K562 (cell line): ENCODE measurements at regions not wholly inside any gene's neighbourhood (a gene's known extent, or its start where the extent isn't known, plus 50 kb on each side); places are given as distances from the start of the nearest gene placed in this dataset.

ENCODE experiments used
- BHLHE40 ChIP-seq: IDR thresholded peaks from 2 replicates; pipeline ENCODE4 v1.6.1; 2011; ENCODE audit warnings: low read length, improper control_type of control experiment
- CC2D1A ChIP-seq: fragments of 450-650 bp; IDR thresholded peaks from 2 replicates; pipeline ENCODE4 v1.6.1; 2017; ENCODE audit warnings: mild to moderate bottlenecking
- CREB1 ChIP-seq, 2 experiments: sonication (generic) in 1 of 2; formaldehyde crosslinking in 1 of 2; IDR thresholded peaks; 2 replicates each; pipeline versions ENCODE4 v1.6.1 to v1.8.0; 2012 to 2022; ENCODE audit warnings: inconsistent platforms in 1 of 2, mild to moderate bottlenecking in 1 of 2, missing genetic modification reagents in 1 of 2, moderate library complexity in 1 of 2
- DMBX1 ChIP-seq: fragments of 250-450 bp; sonication (Bioruptor Pico); IDR thresholded peaks from 2 replicates; pipeline ENCODE4 v1.8.0; 2022; ENCODE audit warnings: inconsistent platforms, mild to moderate bottlenecking, moderate library complexity, borderline replicate concordance
- ESRRA ChIP-seq: fragments of 450-650 bp; IDR thresholded peaks from 2 replicates; pipeline ENCODE4 v1.6.1; 2014; ENCODE audit warnings: low read depth, mild to moderate bottlenecking, moderate library complexity, borderline replicate concordance
- FOSL1 ChIP-seq: fragments of 200-800 bp; sonication (Bioruptor generic); conservative IDR thresholded peaks from 2 replicates; pipeline ENCODE4 v1.6.1; 2016; ENCODE audit warnings: missing genetic modification characterization, missing compliant biosample characterization
- FUS ChIP-seq: fragments of 200-400 bp; formaldehyde crosslinking; optimal IDR thresholded peaks from 2 replicates; pipeline ENCODE3; 2017; ENCODE audit warnings: low read depth, low read length
- GATAD2A ChIP-seq: fragments of 450-650 bp; IDR thresholded peaks from 2 replicates; pipeline ENCODE4 v1.6.1; 2017
- HMG20A ChIP-seq: fragments of 450-650 bp; formaldehyde crosslinking; conservative IDR thresholded peaks from 2 replicates; pipeline ENCODE4 v1.4.0; 2020; ENCODE audit warnings: mild to moderate bottlenecking, mixed read lengths
- HMGN3 ChIP-seq: IDR thresholded peaks from 2 replicates; pipeline ENCODE4 v1.6.1; 2011; ENCODE audit warnings: borderline replicate concordance, low read depth, mild to moderate bottlenecking, mixed read lengths, low read length; ENCODE audit not compliant: insufficient read length; ENCODE audit errors: extremely low read depth
- MAFK ChIP-seq: IDR thresholded peaks from 2 replicates; pipeline ENCODE4 v1.6.1; 2011; ENCODE audit warnings: low read length, improper control_type of control experiment
- MBD2 ChIP-seq: sonication (generic); IDR thresholded peaks from 2 replicates; pipeline ENCODE4 v1.6.1; 2016; ENCODE audit warnings: low read depth, borderline replicate concordance
- NFATC3 ChIP-seq: fragments of 450-650 bp; IDR thresholded peaks from 2 replicates; pipeline ENCODE4 v1.6.1; 2017; ENCODE audit warnings: mild to moderate bottlenecking
- PTBP1 ChIP-seq: fragments of 200-400 bp; formaldehyde crosslinking; IDR thresholded peaks from 2 replicates; pipeline ENCODE4 v1.6.1; 2017; ENCODE audit warnings: low read depth, low read length
- RAD51 ChIP-seq: fragments of 450-650 bp; IDR thresholded peaks from 2 replicates; pipeline ENCODE4 v1.7.1; 2016; ENCODE audit warnings: low read depth, mild to moderate bottlenecking, borderline replicate concordance
- RBFOX2 ChIP-seq: fragments of 200-400 bp; formaldehyde crosslinking; IDR thresholded peaks from 2 replicates; pipeline ENCODE4 v1.6.1; 2017; ENCODE audit warnings: low read depth, mild to moderate bottlenecking, low read length, moderate library complexity
- SP1 ChIP-seq: sonication (generic); formaldehyde crosslinking; IDR thresholded peaks from 2 replicates; pipeline ENCODE4 v1.8.1; 2022; ENCODE audit warnings: mild to moderate bottlenecking, missing genetic modification reagents
- TAL1 ChIP-seq: fragments of 450-650 bp; IDR thresholded peaks from 2 replicates; pipeline ENCODE4 v1.6.1; 2016; ENCODE audit warnings: mild to moderate bottlenecking
- TCF7L2 ChIP-seq: fragments of 150-350 bp; IDR thresholded peaks from 2 replicates; pipeline ENCODE4 v1.6.1; 2016; ENCODE audit warnings: low read depth, mild to moderate bottlenecking, low read length, moderate library complexity
- TEAD4 ChIP-seq, 2 experiments: sonication (generic) in 1 of 2; formaldehyde crosslinking in 1 of 2; IDR thresholded peaks; 2 replicates each; pipeline versions ENCODE4 v1.6.1 to v1.8.0; 2012 to 2022; ENCODE audit warnings: borderline replicate concordance in 1 of 2, inconsistent platforms in 1 of 2, low read length in 1 of 2, mild to moderate bottlenecking in 1 of 2, missing genetic modification reagents in 1 of 2
- TOE1 ChIP-seq, 2 experiments: fragments of 450-650 bp in 1 of 2; sonication (generic) in 1 of 2; formaldehyde crosslinking in 1 of 2; IDR thresholded peaks; 2 replicates each; pipeline versions ENCODE4 v1.7.1 to v1.8.0; 2016 to 2022; ENCODE audit warnings: borderline replicate concordance in 2 of 2, mild to moderate bottlenecking in 2 of 2, antibody characterized with exemption in 1 of 2, inconsistent platforms in 1 of 2, low read depth in 1 of 2, missing genetic modification reagents in 1 of 2, moderate library complexity in 1 of 2
- ZKSCAN1 ChIP-seq: fragments of 150-350 bp; IDR thresholded peaks from 2 replicates; pipeline ENCODE4 v1.6.1; 2016; ENCODE audit warnings: low read depth, low read length
- ZNF311 ChIP-seq: fragments of 250-450 bp; sonication (Bioruptor Pico); IDR thresholded peaks from 2 replicates; pipeline ENCODE4 v1.4.0; 2020; ENCODE audit warnings: mild to moderate bottlenecking, moderate library complexity
- ZNF583 ChIP-seq: fragments of 250-450 bp; sonication (Bioruptor Pico); IDR thresholded peaks from 2 replicates; pipeline ENCODE4 v1.4.0; 2020
- ZZZ3 ChIP-seq: fragments of 450-650 bp; IDR thresholded peaks from 2 replicates; pipeline ENCODE4 v1.6.1; 2016; ENCODE audit warnings: antibody characterized with exemption, mild to moderate bottlenecking, moderate library complexity
- TF ChIP-seq, protein P1 (sequence below): fragments of 450-650 bp; formaldehyde crosslinking; IDR thresholded peaks from 2 replicates; pipeline ENCODE4 v1.4.0; 2020; ENCODE audit warnings: mild to moderate bottlenecking, mixed read lengths
- TF ChIP-seq, protein P2 (sequence below): sonication (generic); formaldehyde crosslinking; IDR thresholded peaks from 2 replicates; pipeline ENCODE4 v1.5.0; 2020; ENCODE audit warnings: missing genetic modification reagents

DNA sequence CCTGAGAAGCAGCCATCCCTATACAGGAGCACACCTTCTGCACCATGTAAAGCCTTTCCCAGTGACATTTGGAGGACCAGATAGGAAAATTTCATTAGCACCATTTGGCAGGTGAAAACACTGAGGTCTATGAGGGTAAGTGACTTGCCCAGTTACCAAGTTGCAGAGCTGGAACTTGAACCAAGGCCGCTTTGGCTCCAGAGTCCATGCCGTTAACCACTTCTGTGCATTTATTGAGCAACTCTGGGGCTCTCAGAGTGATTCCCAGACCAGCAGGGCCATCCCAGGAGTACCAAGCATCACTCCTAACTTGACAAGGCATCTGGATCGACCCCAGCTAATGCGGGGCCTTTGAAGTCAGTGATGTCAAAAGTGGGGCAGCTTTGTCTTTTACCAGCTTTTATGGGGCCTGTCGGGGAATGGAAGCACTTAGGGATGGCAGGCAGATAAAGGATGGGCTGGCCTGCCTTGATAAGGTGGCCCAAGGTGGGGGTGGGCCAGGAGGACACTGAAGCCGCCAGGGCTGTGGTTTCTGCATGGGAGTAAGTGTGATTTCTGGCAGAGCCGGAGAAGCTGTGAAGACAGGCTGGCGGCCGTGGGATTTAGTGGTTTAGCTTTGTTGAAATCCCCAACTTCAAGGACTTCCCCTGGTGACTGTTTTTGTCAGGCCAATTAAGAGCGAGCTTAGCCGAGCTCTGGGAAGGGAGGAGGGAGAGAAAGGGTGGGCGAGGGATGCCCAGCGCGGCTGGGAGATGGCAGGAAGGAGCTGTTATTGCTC lies 127.3 kb downstream of the MACROH2A1 start (continued):
- TF ChIP-seq MBD2 (peak; percentile 71), TCF7L2 (peak; percentile 85), PTBP1 (0 out of 2 replicates have a peak, but pooled peaks have one; percentile 58), BHLHE40 (peak; percentile 68), HMGN3 (peak; percentile 95), CC2D1A (peak; percentile 94), CREB1 (IDR thresholded peaks at IDR 0.05) (peak; percentile 77), CREB1 (CRISPR knock-in tag; IDR thresholded peaks at IDR 0.05) (no peak), RBFOX2 (peak; percentile 22; the same call in 1 of the 2 replicates), ESRRA (peak; percentile 92; the same call in 1 of the 2 replicates), RAD51 (peak; percentile 31; the same call in 1 of the 2 replicates), SP1 (CRISPR knock-in tag) (peak; percentile 64), MAFK (no peak), ZZZ3 (no peak), ZNF311 (CRISPR knock-in tag) (peak; percentile 51; the same call in 1 of the 2 replicates), ZNF583 (CRISPR knock-in tag) (peak; percentile 35; the same call in 1 of the 2 replicates), FUS (no peak), HMG20A (CRISPR knock-in tag) (0 out of 2 replicates have a peak, but pooled peaks have one; percentile 22), FOSL1 (tag) (peak; percentile 67), TOE1 (IDR thresholded peaks at IDR 0.05; ENCODE audit: borderline replicate concordance) (peak; percentile 57; the same call in 1 of the 2 replicates), TOE1 (CRISPR knock-in tag; IDR thresholded peaks at IDR 0.05; ENCODE audit: borderline replicate concordance, low read depth) (no peak), ZKSCAN1 (peak; percentile 86), DMBX1 (peak; percentile 72), TAL1 (peak; percentile 96), NFATC3 (peak; percentile 100), TEAD4 (IDR thresholded peaks at IDR 0.05; ENCODE audit: low read length) (peak; percentile 98), TEAD4 (CRISPR knock-in tag; IDR thresholded peaks at IDR 0.05; ENCODE audit: borderline replicate concordance) (no peak), GATAD2A (peak; percentile 69; the same call in 1 of the 2 replicates)
- TF ChIP-seq, protein P1, sequence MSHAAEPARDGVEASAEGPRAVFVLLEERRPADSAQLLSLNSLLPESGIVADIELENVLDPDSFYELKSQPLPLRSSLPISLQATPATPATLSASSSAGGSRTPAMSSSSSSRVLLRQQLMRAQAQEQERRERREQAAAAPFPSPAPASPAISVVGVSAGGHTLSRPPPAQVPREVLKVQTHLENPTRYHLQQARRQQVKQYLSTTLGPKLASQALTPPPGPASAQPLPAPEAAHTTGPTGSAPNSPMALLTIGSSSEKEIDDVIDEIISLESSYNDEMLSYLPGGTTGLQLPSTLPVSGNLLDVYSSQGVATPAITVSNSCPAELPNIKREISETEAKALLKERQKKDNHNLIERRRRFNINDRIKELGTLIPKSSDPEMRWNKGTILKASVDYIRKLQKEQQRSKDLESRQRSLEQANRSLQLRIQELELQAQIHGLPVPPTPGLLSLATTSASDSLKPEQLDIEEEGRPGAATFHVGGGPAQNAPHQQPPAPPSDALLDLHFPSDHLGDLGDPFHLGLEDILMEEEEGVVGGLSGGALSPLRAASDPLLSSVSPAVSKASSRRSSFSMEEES (CRISPR knock-in tag) = no peak
- TF ChIP-seq, protein P2, sequence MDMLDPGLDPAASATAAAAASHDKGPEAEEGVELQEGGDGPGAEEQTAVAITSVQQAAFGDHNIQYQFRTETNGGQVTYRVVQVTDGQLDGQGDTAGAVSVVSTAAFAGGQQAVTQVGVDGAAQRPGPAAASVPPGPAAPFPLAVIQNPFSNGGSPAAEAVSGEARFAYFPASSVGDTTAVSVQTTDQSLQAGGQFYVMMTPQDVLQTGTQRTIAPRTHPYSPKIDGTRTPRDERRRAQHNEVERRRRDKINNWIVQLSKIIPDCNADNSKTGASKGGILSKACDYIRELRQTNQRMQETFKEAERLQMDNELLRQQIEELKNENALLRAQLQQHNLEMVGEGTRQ (CRISPR knock-in tag) = no peak
